A673 (cell line): ENCODE measurements at regions not wholly inside any gene's neighbourhood (a gene's known extent, or its start where the extent isn't known, plus 50 kb on each side); places are given as distances from the start of the nearest gene placed in this dataset.

Experiments
- BruUV-seq: library from RNA; stranded (reverse); fragments of 400-500 nt; replicated peaks from 2 replicates; lab custom pipeline; 2021; lab: Mats Ljungman, UMichigan
- CTCF ChIA-PET: fragments of 300-600 bp; sonication (Branson Sonifier 250); formaldehyde crosslinking; loops from one replicate; lab custom pipeline; 2022; ENCODE audit warnings: antibody characterized with exemption; lab: Charles Lee
- POLR2A ChIA-PET: fragments of 300-600 bp; sonication (Branson Sonifier 250); formaldehyde crosslinking; loops from one replicate; lab custom pipeline; 2022; ENCODE audit warnings: antibody characterized with exemption; ENCODE audit not compliant: low non-redundant PET; lab: Charles Lee
- DNase-seq: peaks from one replicate; pipeline ENCODE4 v3.0.0-alpha.2; 2015; ENCODE audit warnings: low spot score
- H3K27ac ChIP-seq: fragments of 200-600 bp; sonication (generic); 2 replicates; pipeline ENCODE4 v1.5.1; 2016; ENCODE audit warnings: mixed run types, low read depth, mild to moderate bottlenecking, mixed read lengths, antibody characterized with exemption, low read length; ENCODE audit not compliant: poor library complexity, severe bottlenecking
- H3K27me3 ChIP-seq: fragments of 200-600 bp; sonication (generic); replicated peaks from 2 replicates; pipeline ENCODE4 v1.6.1; 2017; ENCODE audit warnings: mixed run types, low read depth, mild to moderate bottlenecking, mixed read lengths, antibody characterized with exemption, low read length; ENCODE audit not compliant: insufficient read depth, poor library complexity
- H3K36me3 ChIP-seq: fragments of 200-600 bp; sonication (generic); 2 replicates; pipeline ENCODE4 v1.6.1; 2016; ENCODE audit warnings: mixed run types, mild to moderate bottlenecking, mixed read lengths, antibody characterized with exemption, low read length; ENCODE audit not compliant: insufficient read depth, poor library complexity, severe bottlenecking
- H3K4me1 ChIP-seq: fragments of 200-600 bp; sonication (generic); 2 replicates; pipeline ENCODE4 v1.6.1; 2017; ENCODE audit warnings: mixed run types, mild to moderate bottlenecking, mixed read lengths, antibody characterized with exemption, low read length; ENCODE audit not compliant: insufficient read depth, poor library complexity, severe bottlenecking
- H3K4me3 ChIP-seq: fragments of 200-600 bp; sonication (generic); 2 replicates; pipeline ENCODE4 v1.5.1; 2016; ENCODE audit warnings: low read depth, mixed run types, mild to moderate bottlenecking, mixed read lengths, low read length; ENCODE audit not compliant: poor library complexity, severe bottlenecking
- H3K9me3 ChIP-seq: fragments of 200-600 bp; sonication (generic); 2 replicates; pipeline ENCODE4 v1.6.1; 2016; ENCODE audit warnings: mixed run types, low read depth, mild to moderate bottlenecking, mixed read lengths, antibody characterized with exemption, low read length; ENCODE audit not compliant: poor library complexity, severe bottlenecking
- CTCF ChIP-seq: fragments of 300-800, 200-600 bp; sonication (generic); conservative IDR thresholded peaks from 2 replicates; pipeline ENCODE4 v1.5.1; 2017; ENCODE audit warnings: low read depth, mild to moderate bottlenecking, antibody characterized with exemption, low read length, moderate library complexity, mixed read lengths
- EZH2 ChIP-seq: fragments of 200-600 bp; sonication (generic); IDR thresholded peaks from 2 replicates; pipeline ENCODE4 v1.6.1; 2017; ENCODE audit warnings: borderline replicate concordance, low read depth, mild to moderate bottlenecking, mixed read lengths, antibody characterized with exemption, low read length; ENCODE audit not compliant: poor library complexity, severe bottlenecking
- intact Hi-C: fragments of 100-400 bp; cut with micrococcal nuclease; formaldehyde crosslinking; loops from one replicate; pipeline ENCODE4 v1.10.0; 2022; ENCODE audit not compliant: unreplicated experiment

- ChIA-PET POLR2A (no interaction called here), CTCF (no interaction called here)
- Histone ChIP-seq H3K36me3 (no peaks in the 10 kb centered on the region), H3K4me1 (no peaks in the 10 kb centered on the region), H3K9me3 (no peaks in the 10 kb centered on the region), H3K4me3 (no peak overlapping the region), H3K27me3 (no peaks in the 10 kb centered on the region), H3K27ac (no peak overlapping the region)
- no peak for TF ChIP-seq CTCF
- no peak for TF ChIP-seq EZH2
- BruUV-seq = no TSS peak
- no peak for DNase-seq
- intact Hi-C loops = no loop called here
These were observed 274.1 kb upstream of the CYRIA start for GRCh38 chr2:16939771-16940170.

- no peaks in the 10 kb centered on the region for H3K36me3 ChIP-seq
- peak; percentile 28 for DNase-seq
- intact Hi-C loops = no loop called here
- H3K27ac ChIP-seq = no peak overlapping the region
- H3K4me3 ChIP-seq = no peak overlapping the region
- BruUV-seq = no TSS peak
- POLR2A ChIA-PET = no interaction called here
- TF ChIP-seq EZH2 = no peak
- H3K27me3 ChIP-seq = no peaks in the 10 kb centered on the region
- CTCF ChIA-PET = no interaction called here
- no peaks in the 10 kb centered on the region for H3K4me1 ChIP-seq
- no peaks in the 10 kb centered on the region for H3K9me3 ChIP-seq
These were observed 267.7 kb upstream of the CYRIA start for GRCh38 chr2:16933355-16933754.

GRCh38 chr2:16932826-16933225 is 267.2 kb upstream of the CYRIA start:
- H3K27me3 ChIP-seq = no peaks in the 10 kb centered on the region
- no peak for TF ChIP-seq CTCF
- TF ChIP-seq EZH2 = no peak
- ChIA-PET POLR2A (no interaction called here), CTCF (no interaction called here)
- DNase-seq = no peak
- no peak overlapping the region for H3K27ac ChIP-seq
- intact Hi-C loops = no loop called here
- H3K4me3 ChIP-seq = no peak overlapping the region
- no peaks in the 10 kb centered on the region for H3K4me1 ChIP-seq
- H3K36me3 ChIP-seq = no peaks in the 10 kb centered on the region
- no peaks in the 10 kb centered on the region for H3K9me3 ChIP-seq
- BruUV-seq = no TSS peak

- POLR2A ChIA-PET = no interaction called here
These were observed 265.8 kb upstream of the CYRIA start for GRCh38 chr2:16931441-16931840.

More at GRCh38 chr2:16931441-16931840, 265.8 kb upstream of the CYRIA start:
- H3K9me3 ChIP-seq = no peaks in the 10 kb centered on the region
- no peak for DNase-seq
- CTCF ChIA-PET = no interaction called here
- H3K36me3 ChIP-seq = no peaks in the 10 kb centered on the region
- TF ChIP-seq EZH2 (no peak), CTCF (no peak)
- no peak overlapping the region for H3K27ac ChIP-seq
- H3K4me3 ChIP-seq = no peak overlapping the region
- intact Hi-C loops = no loop called here
- BruUV-seq = no TSS peak
- H3K4me1 ChIP-seq = no peaks in the 10 kb centered on the region
- H3K27me3 ChIP-seq = peaks cover 3% of the 10 kb centered on the region
